SHP77 treated with DMSO at 0.1 percent for 48 hours (cell line): ENCODE measurements at regions not wholly inside any gene's neighbourhood (a gene's known extent, or its start where the extent isn't known, plus 50 kb on each side); places are given as distances from the start of the nearest gene placed in this dataset.

Source experiments
- DNase-seq: peaks from one replicate; lab custom pipeline; 2025; lab: John Stamatoyannopoulos, UW

DNA sequence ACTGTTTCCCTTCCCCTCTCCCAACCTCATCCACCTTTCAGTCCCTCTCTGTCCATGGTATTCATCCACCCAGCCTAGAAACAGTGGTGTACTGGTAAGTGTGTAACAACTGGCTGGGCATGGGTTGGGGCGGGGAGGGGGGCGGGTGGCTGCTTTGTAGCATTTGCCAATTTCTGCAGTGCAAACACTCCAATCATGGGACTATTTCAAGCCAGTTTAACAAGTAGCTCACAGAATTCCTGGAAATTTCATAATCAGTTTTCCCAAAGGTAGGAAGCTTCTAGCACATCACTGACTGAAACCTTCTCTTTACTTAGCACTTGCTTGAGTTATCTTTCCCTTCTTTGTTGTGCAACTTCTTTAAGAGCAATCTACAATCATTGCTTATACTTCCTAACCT is 100.8 kb upstream of the WASF3 start:
- DNase-seq = no peak

DNA sequence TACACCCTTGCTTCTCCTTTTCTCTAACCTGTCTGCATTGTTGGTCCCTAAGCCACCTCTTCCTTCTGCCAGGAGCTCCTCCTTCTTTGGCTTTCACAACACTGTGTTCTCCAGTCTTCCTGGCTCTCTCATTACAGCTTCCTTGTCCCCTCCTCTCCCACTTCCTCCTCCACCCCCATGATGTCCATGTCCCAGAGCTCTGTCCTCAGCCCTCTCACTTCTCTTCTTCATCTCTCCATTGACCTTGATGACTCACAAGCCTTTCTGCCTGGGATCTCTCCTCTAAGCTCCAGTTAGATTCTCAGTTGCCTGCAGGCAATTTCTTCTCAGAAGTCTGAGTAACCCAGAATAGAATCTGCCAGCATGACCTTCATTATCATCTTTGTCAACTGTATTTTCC is 100.3 kb upstream of the WASF3 start:
- no peak for DNase-seq

DNA sequence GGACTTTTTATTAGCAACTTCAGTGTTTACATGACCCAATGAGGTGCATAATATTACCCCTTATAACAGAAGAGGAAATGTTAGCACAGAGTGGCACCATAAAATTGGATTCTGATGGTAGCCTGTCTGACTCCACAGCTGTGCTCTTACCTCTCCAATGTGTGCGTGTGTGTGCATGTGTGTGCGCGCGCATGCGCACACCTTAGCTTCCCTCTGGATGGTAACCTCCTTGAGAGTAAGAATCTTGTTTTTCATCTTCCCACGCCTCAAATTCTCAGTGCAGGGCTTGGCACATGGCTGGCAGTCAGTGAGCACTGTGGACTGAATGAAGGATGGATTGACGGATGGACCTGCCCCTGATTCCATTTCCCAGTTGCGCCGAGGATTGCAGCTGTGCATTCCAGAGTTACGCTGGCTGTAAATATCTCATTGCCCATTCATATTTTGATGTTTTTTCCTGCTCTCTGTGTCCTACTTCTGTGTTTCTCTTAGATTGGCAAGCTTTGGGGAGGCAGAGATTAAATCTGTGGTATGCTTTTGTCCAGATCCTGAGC is 99.2 kb upstream of the WASF3 start:
- DNase-seq = no peak

DNA sequence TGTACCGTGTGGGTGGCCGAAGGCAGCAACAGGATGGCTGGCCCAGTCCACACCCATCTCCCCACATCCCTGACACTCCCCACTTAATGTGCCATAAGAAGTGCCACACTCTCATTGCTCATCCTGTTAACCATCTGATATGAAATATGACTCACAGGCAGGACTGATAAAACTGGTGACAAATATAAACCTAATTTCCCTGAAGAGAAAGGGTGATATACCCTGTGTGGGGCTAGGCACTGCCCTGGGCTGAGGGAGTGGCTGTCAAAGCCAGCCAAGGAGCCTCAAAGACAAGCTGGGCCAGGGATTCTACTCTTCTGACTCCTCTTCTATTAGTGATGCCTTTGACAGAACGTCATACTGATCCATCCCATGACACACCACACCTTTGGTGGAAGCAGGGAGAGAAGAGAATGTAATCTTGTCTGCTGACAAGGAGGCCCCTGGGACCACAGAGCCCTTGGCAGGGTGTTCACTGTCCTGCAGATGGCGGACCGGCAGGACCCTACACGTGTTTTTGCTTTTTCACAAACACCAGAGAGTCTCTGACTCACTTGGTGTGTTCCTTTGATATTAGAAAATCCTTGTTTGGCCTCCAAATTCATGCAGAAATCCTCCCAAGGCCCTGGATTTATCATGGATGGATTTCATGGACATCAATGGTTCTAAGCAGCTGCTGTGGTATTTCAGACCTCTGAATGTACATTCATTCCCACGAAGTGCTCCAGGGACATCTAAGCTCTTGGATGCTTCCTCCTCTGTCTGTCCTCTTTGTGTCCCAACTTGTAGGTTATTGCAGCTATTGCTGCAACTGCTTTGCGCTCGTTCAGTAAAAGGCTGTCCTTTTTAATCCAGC is 98.0 kb upstream of the WASF3 start:
- no peak for DNase-seq

DNA sequence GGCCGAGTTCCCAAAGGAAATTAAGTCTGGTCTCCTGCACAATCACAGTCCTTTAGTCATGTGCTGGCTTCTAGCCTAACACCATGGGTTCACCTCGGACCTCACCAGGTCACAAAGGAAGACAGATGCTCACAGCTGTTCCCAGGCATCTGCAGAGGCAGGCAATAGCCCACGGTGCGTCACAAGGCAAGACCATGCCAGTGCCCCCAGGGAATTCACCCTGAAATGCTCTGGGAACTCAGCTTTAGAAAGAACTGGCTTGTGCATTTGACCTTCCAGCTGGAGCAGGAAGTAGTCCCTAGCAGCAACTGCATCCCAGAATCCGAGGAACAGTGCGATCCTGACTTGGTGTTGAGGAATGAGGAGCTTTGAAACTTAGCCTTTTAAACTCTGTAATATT is 96.8 kb upstream of the WASF3 start:
- no peak for DNase-seq

DNA sequence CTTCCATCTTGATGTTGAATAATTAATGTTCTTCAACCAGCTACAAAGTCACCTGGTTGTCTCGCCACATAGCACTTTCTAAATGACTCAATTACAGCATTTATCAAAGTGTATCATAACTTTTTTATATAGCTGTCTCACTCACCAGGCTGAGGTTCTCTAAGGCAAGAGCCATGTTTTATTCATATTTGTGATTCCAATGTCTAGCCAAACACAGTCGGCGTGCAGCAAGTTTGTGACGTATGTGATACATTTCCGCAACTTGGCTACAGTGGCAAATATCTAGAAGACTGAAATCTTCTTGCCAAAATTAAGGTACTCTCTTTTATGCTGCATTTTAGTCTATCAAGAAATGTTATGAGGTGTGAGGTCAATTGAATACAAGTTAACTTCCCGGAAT is 94.2 kb upstream of the WASF3 start:
- DNase-seq = no peak

DNA sequence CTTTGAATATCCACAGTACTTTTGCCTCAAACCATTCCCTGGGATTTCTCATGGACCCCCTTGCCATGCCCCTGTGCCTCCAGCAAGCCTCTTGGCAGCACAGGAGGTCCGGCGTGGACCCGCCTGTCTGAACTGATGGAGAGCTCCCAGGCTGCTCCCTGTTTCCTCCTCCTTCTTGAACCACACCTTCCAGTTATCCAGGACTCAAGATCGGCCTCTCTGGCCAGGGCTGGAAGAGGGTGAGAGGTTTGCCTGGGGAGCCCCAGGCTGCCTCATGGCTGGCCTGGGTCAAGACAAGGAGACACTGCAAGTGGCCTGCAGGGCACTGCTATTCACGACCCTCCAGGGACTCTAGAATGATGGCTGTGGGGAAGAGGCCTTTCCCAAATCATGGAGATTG is 93.6 kb upstream of the WASF3 start:
- no peak for DNase-seq

DNA sequence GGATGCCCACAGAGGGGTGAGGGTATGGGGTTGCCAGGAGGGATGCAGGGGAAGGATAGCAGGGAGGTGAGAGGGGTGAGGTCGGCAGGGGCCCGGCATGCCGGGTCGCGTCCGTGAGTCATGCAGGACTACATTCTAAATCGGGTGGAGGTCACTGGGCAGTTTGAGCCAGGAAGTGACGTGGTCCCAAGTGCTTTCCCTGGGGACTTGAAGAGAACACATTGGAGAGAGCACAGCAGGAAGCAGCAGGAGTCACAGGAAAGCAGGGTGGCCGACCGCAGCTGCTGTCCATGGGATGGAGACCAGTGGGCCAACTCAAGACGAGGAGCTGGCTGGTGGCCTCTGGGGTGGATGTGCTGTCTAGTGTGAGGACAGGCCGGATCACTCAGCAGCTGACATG is 92.0 kb upstream of the WASF3 start:
- DNase-seq = no peak

DNA sequence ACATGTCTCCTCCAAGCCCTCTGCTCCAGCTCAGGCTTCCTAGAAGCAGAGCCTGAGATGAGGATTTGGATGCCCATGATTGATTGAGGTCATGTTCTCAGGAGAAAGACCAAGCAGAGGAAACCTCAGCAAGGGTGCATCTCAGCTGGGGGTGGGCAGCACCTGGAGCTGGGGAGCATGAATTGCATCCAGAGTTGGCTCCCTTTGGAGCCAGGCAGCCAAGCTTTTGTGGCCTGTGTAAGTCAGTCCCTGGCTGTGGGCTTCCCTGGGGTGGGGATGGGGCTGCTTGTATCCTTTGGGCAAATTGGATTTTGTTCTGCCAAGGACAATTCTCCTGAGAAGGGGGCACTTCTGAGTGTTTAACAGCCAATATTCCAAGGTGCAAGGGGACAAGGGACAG is 91.5 kb upstream of the WASF3 start:
- no peak for DNase-seq

DNA sequence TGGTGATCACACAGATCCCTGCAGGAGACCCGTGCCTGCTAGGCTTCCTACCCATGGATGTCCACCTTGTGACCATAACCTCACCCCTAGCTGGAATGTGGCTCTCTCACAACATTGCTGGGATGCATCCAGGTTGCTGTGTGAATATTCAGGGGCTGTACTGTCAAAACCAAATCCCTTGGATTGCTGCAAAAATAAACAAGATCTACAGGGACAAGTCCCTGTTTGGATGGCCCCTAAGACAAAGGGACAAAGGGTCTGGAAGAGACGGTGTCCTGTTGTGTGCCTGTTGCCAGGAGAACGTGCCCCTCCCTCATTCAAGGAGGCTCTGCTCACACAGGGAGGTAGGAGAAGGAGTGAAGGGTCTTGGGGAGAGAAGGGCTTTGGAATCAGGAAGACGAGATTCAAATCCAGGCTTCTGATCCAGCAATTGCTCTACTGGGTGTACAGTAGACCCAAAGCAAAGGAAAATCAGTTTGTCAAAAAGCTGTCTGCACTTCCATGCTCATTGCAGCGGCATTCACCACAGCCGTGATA is 89.2 kb upstream of the WASF3 start:
- no peak for DNase-seq

DNA sequence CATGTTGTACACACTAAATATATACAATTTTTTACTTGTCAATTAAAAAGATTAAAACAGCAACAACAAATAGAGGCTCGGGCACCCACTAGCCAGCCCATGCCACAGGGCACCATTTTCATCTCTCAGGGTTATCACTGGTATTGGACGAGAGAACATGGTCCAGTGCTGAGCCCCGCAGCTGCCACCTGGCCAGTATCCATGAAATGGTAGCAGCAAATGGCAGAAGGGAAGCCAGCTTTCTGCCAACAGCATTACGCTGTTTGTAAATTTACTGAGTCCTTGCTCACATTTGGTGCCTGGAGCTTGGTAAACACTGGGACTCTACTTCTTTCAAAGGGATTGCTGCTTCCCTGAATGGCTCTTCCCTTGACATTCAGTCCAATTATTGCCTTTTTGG is 87.9 kb upstream of the WASF3 start:
- DNase-seq = no peak

DNA sequence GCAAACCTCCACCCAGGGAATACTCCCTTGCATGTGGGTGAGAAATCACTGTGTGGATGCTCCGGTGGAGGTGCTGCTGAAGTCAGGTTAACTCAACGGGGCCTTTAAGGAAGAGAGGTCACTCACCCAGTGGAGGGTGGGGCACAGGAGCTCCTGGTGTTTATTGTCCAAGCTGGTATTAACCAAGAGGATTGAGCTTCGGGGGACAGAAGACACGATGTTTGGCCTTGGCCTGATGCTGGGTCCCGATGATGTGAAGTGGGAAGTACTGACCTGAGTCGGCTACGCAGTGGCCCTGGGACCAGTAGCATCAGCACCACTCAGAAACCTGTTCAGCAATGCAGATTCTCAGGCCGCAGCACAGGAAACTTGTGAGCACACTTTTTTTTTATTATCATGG is 85.7 kb upstream of the WASF3 start:
- DNase-seq = no peak

DNA sequence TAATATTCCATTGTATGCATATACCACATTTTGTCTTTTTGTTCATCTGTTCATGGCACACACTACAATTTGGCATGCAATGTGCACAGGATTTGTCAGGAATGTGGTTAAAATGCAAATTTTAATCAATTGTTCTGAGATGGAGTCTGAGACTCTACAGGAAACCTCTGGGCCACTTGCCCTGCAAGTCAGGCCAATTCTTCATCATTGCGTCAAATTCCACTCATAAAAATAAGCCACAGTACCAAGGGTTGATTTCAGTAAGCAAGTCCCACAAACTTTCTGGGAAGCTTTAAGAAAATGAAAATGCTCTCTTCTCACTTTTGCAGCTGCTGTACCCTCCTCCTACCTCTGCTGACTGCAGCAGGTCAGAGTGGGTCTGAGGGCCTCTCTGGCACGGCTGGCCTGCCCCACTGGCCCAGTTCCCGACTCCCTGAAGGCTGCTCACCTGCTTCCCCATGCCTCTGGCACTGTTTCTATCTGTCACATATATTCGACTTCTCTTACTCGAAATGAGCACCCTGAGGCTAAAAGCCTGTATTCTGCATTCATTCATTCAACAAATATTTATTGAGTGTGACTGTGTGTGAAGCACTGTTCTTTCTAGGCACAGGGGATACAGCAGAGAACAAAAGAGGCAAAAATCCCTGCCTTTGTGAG is 83.8 kb upstream of the WASF3 start:
- DNase-seq = no peak

DNA sequence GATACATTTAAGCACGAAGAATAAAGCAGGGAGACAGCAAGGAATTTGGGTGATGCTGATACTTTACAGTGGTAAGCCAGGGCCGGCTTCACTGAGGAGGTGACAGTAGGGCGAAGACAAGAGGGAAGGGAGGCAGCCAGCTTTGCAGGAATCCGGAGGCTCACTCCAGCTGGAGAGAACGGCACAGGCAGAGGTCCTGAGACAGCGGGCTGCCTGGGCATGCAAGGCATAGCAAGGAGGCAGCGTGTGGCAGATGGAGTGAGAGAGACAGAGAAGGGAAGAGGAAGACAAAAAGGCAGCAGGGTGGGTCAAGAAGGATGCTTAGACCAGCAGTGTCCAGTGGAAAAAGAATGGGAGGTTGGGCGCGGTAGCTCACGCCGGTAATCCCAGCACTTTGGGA is 83.2 kb upstream of the WASF3 start:
- no peak for DNase-seq

DNA sequence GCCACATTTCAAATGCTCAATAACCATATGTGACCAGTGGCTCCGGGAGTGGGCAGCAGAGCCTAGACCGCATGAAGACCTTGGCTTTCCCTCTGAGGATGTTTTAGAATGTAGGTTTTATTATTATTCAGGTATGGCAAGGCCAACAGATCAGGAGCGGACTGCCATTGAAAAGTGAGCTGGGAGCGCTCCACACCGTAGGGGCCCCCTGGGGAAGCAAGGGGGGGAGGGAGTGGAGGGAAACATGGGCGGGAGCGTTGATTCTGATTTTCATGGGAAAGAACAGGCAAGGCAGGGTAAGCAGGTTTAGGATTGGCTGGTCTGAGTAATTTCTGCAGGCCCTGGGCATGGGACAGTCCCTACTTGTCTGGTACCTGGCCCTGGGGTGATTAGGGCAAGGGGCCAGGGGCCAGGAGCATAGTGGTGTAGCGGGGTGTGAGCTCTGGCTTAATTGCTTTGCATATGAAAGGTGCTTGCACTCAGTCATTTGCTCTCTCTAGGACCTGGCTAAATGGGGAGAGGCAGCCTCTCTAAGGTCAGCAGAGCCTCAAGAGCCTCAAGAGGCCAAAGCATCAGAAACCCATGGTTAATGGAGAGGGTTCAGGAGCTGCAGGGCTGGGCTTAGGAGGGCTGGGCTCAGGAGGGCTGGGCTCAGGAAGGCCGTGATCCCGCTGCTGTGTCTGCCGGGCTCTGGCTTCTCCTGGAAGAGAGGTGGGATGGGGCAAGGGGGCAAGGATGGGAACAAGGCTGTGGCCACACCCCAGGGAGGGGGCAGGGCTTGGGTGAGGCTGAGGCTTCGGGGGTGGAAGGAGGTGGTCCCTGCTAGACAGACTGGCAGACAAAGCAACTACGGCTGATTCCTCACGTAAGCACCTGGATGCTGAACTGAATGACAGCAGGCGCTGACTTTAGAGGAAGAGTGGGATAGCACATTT is 82.0 kb upstream of the WASF3 start:
- no peak for DNase-seq

DNA sequence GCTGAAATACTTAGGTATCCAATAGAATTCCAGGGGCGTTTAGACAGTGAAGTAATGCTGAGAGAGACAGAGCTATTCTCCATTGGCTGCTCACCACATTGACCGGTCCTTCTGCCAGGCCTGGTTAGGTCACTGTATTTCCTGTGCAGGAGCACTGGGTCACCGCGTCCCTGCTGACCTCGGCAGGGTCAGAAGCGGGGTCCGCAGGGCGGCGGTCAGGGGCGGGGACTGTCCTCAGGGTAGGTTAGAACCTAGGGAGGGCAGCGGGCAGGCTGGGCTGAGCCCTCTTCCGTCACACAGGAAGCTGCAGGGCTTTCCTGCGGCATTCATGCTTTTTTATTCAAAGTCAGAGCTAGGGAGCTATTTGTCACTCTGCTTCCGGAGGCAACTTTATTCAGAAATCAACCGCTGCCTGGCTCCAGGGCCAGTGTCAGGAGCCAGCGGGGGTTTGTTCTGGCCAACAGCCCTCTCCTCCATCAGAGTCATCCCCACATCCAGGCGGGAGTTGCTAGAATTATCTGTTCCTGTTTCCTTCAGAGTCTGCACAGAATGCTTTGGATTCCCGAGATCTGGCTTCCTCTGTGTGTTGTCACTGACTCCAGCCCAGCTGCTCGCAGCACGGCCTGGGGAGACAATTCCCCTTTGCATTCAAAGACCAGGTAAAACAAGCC is 81.2 kb upstream of the WASF3 start:
- no peak for DNase-seq

DNA sequence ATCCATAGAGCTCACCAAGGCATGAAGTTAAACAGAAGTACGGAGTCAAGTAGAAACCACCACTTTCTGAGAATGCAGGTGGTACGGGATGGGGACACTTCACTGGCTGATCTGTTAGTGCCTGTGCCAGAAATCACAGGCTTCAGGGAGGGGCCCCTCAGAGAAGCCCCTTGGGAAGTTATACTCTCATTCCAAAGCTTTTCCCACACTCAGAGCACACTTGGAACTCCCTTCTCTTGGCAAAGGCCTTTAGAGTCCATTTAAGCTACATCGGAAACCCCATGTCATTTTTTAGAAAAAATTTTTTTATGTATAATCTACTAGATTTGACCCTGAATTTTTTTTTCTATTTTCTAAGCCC is 80.7 kb upstream of the WASF3 start:
- no peak for DNase-seq

DNA sequence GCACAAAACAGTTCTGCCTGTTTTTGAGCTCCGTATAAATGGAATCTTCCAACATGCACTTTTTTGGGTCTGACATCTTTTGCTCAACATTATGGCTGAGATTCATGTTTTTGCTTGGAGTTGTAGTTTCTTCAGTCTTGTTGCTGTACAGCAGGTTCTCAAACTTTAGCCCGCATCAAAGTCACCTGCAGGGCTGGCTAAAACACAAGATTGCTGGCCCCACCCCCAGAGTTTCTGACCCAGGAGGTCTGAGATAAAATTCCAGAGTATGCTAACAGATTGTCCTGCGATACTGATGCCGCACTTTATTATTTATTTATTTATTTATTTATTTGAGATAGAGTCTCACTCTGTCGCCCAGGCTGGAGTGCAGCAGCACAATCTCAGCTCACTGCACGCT is 79.8 kb upstream of the WASF3 start:
- DNase-seq = no peak

DNA sequence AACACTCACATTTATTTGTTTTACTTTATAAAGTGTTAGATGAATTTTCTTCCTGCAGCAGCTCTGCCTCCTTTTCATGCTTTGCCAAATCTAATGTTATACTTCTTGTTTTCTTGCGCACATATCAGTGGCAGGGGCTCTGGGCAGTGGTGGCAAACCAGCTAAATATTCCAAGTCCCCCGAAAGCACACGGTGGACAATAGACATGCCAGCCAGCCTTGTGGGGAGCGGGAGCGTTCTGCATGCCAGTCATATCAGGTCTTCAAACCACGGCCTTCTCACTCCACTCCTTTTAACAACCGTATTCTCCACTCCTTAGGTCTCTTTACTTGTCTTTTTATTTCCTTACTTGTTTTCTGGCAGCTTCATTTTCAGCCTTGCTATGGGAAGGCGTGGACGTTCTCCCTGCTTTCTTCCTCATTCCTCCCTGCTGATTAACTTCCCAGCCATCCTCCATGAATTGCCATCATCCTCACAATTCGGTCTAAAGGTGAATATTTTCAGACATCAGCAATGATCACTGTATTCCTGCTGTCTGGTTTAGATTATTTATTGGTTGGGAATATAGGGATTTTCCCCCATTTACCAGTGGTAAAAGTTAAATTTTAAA is 77.1 kb upstream of the WASF3 start:
- no peak for DNase-seq

DNA sequence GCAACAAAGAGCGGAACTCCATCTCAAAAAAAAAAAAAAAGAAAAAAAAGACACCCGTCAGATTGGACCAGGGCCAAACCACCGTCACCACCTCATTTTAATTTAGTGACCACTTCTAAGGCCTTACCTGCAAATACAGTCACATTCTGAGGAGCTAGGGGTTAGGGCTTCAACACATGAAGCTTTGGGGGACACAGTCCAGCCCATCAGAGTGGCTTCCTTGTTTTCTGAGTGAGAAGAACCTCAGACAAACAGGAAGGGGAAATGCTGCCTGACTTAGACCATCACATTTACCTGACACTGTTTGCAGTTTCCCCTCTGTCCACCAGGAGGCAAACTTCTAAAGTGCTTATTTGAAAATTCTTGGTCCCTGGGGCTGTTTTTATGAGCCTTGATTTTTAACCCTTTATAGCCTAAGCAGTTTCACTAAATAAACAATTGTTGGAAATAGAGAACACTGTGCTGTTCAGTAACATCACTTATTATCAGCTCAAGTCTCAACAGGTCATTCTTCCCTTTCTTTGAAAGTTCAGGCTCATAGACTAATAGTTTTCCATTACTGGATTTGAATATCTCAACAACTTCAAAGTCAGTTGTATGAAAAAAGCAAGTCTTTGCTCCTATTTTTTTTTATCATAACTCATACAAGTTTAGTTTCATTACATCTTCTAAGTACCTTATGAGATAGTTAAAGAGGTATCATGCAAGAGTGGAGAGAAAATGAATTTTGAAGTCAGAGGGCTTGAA is 74.9 kb upstream of the WASF3 start:
- peak; percentile 17 for DNase-seq

DNA sequence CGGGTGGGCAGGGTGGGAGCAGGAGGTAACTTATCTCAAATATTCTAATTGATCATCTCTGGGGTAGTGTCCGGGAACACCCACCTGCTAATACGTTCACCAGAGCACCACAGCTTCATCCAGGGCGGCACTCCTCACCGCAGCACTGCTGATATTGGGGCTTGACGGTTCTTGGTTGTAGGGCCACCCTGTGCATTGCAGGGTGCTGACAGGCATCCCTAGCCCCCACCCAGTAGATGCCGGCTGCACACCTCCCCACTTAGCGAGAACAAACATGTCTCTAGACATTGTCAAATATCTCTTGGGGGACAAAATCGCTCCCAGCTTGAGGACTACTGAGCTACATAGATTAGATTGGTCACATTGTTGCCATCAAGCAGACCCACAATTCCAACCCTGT is 73.9 kb upstream of the WASF3 start:
- no peak for DNase-seq
